ENCODE measurements at regions not wholly inside any gene's neighbourhood (a gene's known extent, or its start where the extent isn't known, plus 50 kb on each side); places are given as distances from the start of the nearest gene placed in this dataset.
"Not testable (repeated sequence)": the region's sequence is repeated elsewhere in the genome, so short reads cannot be mapped to it uniquely, and the experiment has no call there.

- H3K9me3 ChIP-seq (ENCODE audit: insufficient read depth, low read length): no peaks in the 10 kb centered on the region
- no peaks in the 10 kb centered on the region for H3K9me2 ChIP-seq (replicated peaks; ENCODE audit: insufficient read depth, low read length)
- no peak overlapping the region for H2AFZ ChIP-seq (ENCODE audit: low read depth, low read length, severe bottlenecking)
- no peaks in the 10 kb centered on the region for H3F3A ChIP-seq (ENCODE audit: insufficient read depth)
- no peak overlapping the region for H3K27ac ChIP-seq (ENCODE audit: low read depth, low read length)
- no peak for TF ChIP-seq EZH2phosphoT487 (conservative IDR thresholded peaks at IDR 0.05; ENCODE audit: low read length)
- no peak for TF ChIP-seq CTCF (IDR thresholded peaks at IDR 0.05; ENCODE audit: insufficient read depth, low read length, poor library complexity, severe bottlenecking)
- H3K4me3 ChIP-seq (ENCODE audit: insufficient read depth, low read length, poor library complexity, severe bottlenecking): no peak overlapping the region
- no peaks in the 10 kb centered on the region for H3K27me3 ChIP-seq (ENCODE audit: low read length)
- no peak overlapping the region for H3K4me2 ChIP-seq (ENCODE audit: low read depth, low read length, poor library complexity, severe bottlenecking)
- H3K36me3 ChIP-seq (ENCODE audit: low read length): no peaks in the 10 kb centered on the region
- no peaks in the 10 kb centered on the region for H4K20me1 ChIP-seq (ENCODE audit: low read depth, low read length)
- H3K79me2 ChIP-seq (ENCODE audit: insufficient read depth, low read length): no peaks in the 10 kb centered on the region
- H3K9ac ChIP-seq (ENCODE audit: low read length): no peak overlapping the region
Measured at GRCh38 chr2:95677346-95677745, 85.5 kb downstream of the TRIM43 start.

GRCh38 chr2:95677833-95678232, 86.0 kb downstream of the TRIM43 start:
- H4K20me1 ChIP-seq (ENCODE audit: low read depth, low read length); H3K27me3 ChIP-seq (ENCODE audit: low read length); H2AFZ ChIP-seq (ENCODE audit: low read depth, low read length, severe bottlenecking); H3K79me2 ChIP-seq (ENCODE audit: insufficient read depth, low read length); H3K4me2 ChIP-seq (ENCODE audit: low read depth, low read length, poor library complexity, severe bottlenecking); H3F3A ChIP-seq (ENCODE audit: insufficient read depth); H3K9me3 ChIP-seq (ENCODE audit: insufficient read depth, low read length); H3K4me3 ChIP-seq (ENCODE audit: insufficient read depth, low read length, poor library complexity, severe bottlenecking); H3K9me2 ChIP-seq (replicated peaks; ENCODE audit: insufficient read depth, low read length); H3K9ac ChIP-seq (ENCODE audit: low read length); H3K36me3 ChIP-seq (ENCODE audit: low read length); H3K27ac ChIP-seq (ENCODE audit: low read depth, low read length): not testable (repeated sequence)

GRCh38 chr2:95681158-95681557, 89.4 kb downstream of the TRIM43 start:
- not testable (repeated sequence) for H3K4me3 ChIP-seq (ENCODE audit: insufficient read depth, low read length, poor library complexity, severe bottlenecking)

GRCh38 chr2:95681589-95682081, 89.8 kb downstream of the TRIM43 start:
- not testable (repeated sequence) for H3K36me3 ChIP-seq (ENCODE audit: low read length); H3K79me2 ChIP-seq (ENCODE audit: insufficient read depth, low read length); H4K20me1 ChIP-seq (ENCODE audit: low read depth, low read length); H3K9me3 ChIP-seq (ENCODE audit: insufficient read depth, low read length); H3K27me3 ChIP-seq (ENCODE audit: low read length); H3K9me2 ChIP-seq (replicated peaks; ENCODE audit: insufficient read depth, low read length); H3K4me2 ChIP-seq (ENCODE audit: low read depth, low read length, poor library complexity, severe bottlenecking); H3K27ac ChIP-seq (ENCODE audit: low read depth, low read length); H2AFZ ChIP-seq (ENCODE audit: low read depth, low read length, severe bottlenecking); H3K4me3 ChIP-seq (ENCODE audit: insufficient read depth, low read length, poor library complexity, severe bottlenecking); H3K9ac ChIP-seq (ENCODE audit: low read length); H3F3A ChIP-seq (ENCODE audit: insufficient read depth)

More at GRCh38 chr2:95681158-95681557, 89.4 kb downstream of the TRIM43 start:
- not testable (repeated sequence) for H3K27ac ChIP-seq (ENCODE audit: low read depth, low read length); H2AFZ ChIP-seq (ENCODE audit: low read depth, low read length, severe bottlenecking); H3K79me2 ChIP-seq (ENCODE audit: insufficient read depth, low read length); H3K36me3 ChIP-seq (ENCODE audit: low read length); H4K20me1 ChIP-seq (ENCODE audit: low read depth, low read length); H3K9me2 ChIP-seq (replicated peaks; ENCODE audit: insufficient read depth, low read length); H3K4me2 ChIP-seq (ENCODE audit: low read depth, low read length, poor library complexity, severe bottlenecking); H3K9ac ChIP-seq (ENCODE audit: low read length); H3K9me3 ChIP-seq (ENCODE audit: insufficient read depth, low read length); H3K27me3 ChIP-seq (ENCODE audit: low read length); H3F3A ChIP-seq (ENCODE audit: insufficient read depth)

GRCh38 chr2:95682889-95683517, 91.2 kb downstream of the TRIM43 start:
- Histone ChIP-seq H2AFZ (ENCODE audit: low read depth, low read length, severe bottlenecking) (peak overlapping the region; percentile 68), H3K9ac (ENCODE audit: low read length) (peak overlapping the region; percentile 27; the same call in 1 of the 2 replicates), H3K4me2 (ENCODE audit: low read depth, low read length, poor library complexity, severe bottlenecking) (peak overlapping the region; percentile 41)
- not testable (repeated sequence) for H4K20me1 ChIP-seq (ENCODE audit: low read depth, low read length); H3K4me3 ChIP-seq (ENCODE audit: insufficient read depth, low read length, poor library complexity, severe bottlenecking); H3F3A ChIP-seq (ENCODE audit: insufficient read depth); H3K27me3 ChIP-seq (ENCODE audit: low read length); H3K36me3 ChIP-seq (ENCODE audit: low read length); H3K9me2 ChIP-seq (replicated peaks; ENCODE audit: insufficient read depth, low read length); H3K27ac ChIP-seq (ENCODE audit: low read depth, low read length); H3K9me3 ChIP-seq (ENCODE audit: insufficient read depth, low read length); H3K79me2 ChIP-seq (ENCODE audit: insufficient read depth, low read length)
